ENCODE measurements at regions not wholly inside any gene's neighbourhood (a gene's known extent, or its start where the extent isn't known, plus 50 kb on each side); places are given as distances from the start of the nearest gene placed in this dataset.

DNA sequence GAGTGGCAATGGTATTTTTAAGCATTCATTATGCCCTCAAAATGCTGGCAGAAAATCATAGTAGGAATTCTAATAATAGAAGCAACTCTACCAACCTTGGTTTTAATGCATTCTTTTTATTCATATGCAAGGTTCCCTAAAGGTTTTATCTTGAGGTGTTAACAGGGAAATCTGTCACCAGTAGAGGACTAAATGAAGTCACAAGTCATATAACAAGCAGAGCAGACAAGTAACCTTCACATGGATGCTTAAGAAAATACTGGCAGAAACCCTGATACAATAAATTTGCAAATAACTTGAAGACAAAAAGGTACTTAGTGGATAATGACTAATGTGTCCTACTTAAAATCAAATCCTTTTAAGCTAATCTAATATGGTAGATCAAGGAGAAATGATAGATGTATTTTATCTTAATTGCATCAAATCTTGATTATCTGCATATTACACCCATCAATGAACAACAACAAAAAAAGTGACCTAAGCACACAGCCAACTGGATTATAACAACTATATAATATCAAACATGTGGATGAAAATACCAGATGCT lies 73.3 kb downstream of the RFC3 start:
- H3K27me3 Mint-ChIP-seq = no peaks in the 10 kb centered on the region
- CTCF ChIA-PET = no interaction called here
- H3K4me1 Mint-ChIP-seq = no peaks in the 10 kb centered on the region
- no peak for DNase-seq
- H3K4me3 Mint-ChIP-seq = no peak overlapping the region
- H3K9me3 Mint-ChIP-seq = peaks cover 14% of the 10 kb centered on the region
- no peak overlapping the region for H3K27ac Mint-ChIP-seq
- H3K36me3 Mint-ChIP-seq = no peaks in the 10 kb centered on the region

DNA sequence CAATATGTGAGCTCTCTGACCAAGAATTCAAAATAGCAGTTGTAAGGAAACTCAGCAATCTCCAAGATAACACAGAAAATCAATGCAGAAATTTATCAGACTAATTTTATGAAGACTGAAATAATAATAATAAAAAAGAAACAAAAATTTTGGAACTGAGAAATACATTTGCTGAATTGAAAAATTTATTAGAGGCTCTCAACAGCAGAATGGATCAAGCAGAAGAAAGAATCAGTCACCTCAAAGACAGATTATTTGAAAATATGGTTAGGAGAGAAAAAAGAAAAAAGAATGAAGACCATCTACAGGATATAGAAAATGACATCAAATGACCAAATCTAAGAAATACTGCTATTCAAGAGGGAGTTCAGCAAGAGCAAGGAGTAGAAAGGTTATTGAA lies 75.6 kb downstream of the RFC3 start:
- Mint-ChIP-seq H3K4me1 (no peaks in the 10 kb centered on the region), H3K9me3 (peaks cover 19% of the 10 kb centered on the region), H3K36me3 (no peaks in the 10 kb centered on the region), H3K4me3 (no peak overlapping the region), H3K27me3 (no peaks in the 10 kb centered on the region), H3K27ac (no peak overlapping the region)
- no peak for DNase-seq
- CTCF ChIA-PET = no interaction called here

DNA sequence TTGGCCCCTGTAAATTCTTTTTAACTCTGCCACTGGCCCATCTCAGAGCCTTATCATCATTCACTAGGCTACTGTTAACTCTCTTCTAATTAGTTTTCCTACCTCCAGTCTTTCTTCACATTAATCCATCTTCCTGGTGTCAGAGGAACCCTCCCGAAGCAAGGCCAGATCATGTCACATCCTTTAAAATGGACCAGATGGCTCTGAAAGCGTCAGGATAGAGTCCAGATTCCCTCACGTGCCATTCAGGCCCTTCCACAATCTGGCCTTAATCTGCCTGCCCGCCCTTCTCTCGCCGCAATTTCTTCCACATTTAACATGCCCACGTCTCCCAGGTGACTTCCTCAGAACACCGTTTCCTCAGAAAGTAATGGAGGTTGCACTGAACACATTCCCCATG lies 86.5 kb downstream of the RFC3 start:
- Mint-ChIP-seq H3K27ac (no peak overlapping the region), H3K36me3 (no peaks in the 10 kb centered on the region), H3K27me3 (no peaks in the 10 kb centered on the region), H3K4me1 (no peaks in the 10 kb centered on the region), H3K4me3 (no peak overlapping the region), H3K9me3 (peaks cover 3% of the 10 kb centered on the region)
- DNase-seq = no peak
- CTCF ChIA-PET = no interaction called here

DNA sequence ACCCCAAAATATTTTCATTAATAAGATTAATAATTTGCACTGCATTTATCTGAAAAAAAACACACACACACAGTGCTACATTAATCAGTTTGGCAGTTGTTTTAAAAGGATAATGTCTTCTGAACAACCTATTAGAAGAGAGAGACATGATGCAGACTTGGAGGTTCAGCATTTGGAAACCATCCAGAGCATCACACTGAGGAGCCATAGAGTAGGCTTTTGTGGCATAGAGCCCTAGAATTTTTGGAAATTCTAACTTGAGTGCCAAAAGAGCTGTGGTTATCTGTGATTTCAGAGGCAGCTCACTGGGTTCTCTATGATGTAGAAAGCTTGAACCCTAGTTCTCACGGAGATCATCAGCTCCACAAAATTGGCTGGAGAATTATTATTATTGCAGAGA lies 90.2 kb downstream of the RFC3 start:
- CTCF ChIA-PET = no interaction called here
- DNase-seq = no peak
- no peaks in the 10 kb centered on the region for H3K4me1 Mint-ChIP-seq
- no peaks in the 10 kb centered on the region for H3K27me3 Mint-ChIP-seq
- H3K36me3 Mint-ChIP-seq = no peaks in the 10 kb centered on the region
- no peak overlapping the region for H3K4me3 Mint-ChIP-seq
- no peak overlapping the region for H3K27ac Mint-ChIP-seq
- H3K9me3 Mint-ChIP-seq = no peaks in the 10 kb centered on the region

DNA sequence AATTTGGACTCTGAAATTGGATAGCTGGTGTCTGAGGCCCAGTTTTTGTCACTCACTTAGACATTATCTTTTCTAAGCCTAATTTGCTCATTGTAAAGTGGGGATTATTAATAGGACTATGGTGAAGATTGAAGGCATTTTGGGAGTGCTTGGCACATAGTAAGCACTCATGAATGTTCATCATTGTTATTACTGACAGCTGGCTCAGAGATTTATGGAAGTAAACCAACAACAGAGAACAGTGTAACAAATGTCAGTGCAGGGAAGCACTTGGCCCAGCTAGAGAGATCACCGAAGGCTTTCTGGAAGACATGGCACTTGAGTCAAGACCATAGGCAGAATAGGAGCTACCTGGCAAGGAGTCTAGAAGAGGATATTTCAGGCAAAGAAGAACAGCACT lies 92.3 kb downstream of the RFC3 start:
- Mint-ChIP-seq H3K27ac (no peak overlapping the region), H3K36me3 (no peaks in the 10 kb centered on the region), H3K9me3 (no peaks in the 10 kb centered on the region), H3K4me1 (no peaks in the 10 kb centered on the region), H3K4me3 (no peak overlapping the region), H3K27me3 (no peaks in the 10 kb centered on the region)
- CTCF ChIA-PET = no interaction called here
- no peak for DNase-seq

DNA sequence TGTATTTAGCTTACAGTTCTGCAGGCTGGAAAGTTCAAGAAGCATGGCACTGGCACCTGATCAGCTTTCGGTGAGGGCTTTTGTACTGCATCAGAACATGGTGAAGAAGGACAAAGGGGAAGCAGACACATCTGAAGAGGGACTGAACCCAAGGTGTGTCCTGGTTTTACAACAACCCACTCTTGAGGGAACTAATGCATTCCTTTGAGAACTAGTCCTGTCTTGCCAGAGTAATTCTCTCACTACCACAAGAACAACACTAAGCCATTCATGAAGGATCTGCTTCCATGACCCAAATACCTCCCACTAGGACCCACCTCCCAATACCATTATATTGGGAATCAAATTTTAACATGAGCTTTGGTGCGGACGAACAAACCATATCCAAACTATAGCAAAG lies 93.6 kb downstream of the RFC3 start:
- no peak overlapping the region for H3K4me3 Mint-ChIP-seq
- DNase-seq = no peak
- H3K27me3 Mint-ChIP-seq = no peaks in the 10 kb centered on the region
- H3K27ac Mint-ChIP-seq = no peak overlapping the region
- CTCF ChIA-PET = no interaction called here
- H3K36me3 Mint-ChIP-seq = no peaks in the 10 kb centered on the region
- H3K9me3 Mint-ChIP-seq = no peaks in the 10 kb centered on the region
- H3K4me1 Mint-ChIP-seq = no peaks in the 10 kb centered on the region

DNA sequence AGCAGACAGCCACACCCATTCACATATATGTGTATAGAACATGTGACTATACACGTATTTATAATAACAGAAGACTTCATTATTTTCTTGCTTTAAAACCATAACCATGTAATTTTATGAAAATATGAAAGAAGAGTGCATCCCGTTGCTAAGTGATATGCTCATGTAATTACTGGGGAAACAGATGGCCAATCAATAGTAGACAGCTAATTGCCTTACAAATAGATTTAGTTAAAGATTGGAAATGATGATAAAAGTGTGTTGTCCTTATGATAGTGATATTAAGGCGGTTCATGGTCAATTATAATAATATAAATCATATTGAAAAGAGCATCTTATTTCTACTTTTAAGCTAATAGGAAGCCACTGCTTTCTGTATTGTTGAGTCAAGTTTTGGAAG lies 95.9 kb downstream of the RFC3 start:
- Mint-ChIP-seq H3K36me3 (no peaks in the 10 kb centered on the region), H3K4me1 (no peaks in the 10 kb centered on the region), H3K27ac (no peak overlapping the region), H3K9me3 (no peaks in the 10 kb centered on the region), H3K4me3 (no peak overlapping the region), H3K27me3 (no peaks in the 10 kb centered on the region)
- DNase-seq = no peak
- CTCF ChIA-PET = no interaction called here

DNA sequence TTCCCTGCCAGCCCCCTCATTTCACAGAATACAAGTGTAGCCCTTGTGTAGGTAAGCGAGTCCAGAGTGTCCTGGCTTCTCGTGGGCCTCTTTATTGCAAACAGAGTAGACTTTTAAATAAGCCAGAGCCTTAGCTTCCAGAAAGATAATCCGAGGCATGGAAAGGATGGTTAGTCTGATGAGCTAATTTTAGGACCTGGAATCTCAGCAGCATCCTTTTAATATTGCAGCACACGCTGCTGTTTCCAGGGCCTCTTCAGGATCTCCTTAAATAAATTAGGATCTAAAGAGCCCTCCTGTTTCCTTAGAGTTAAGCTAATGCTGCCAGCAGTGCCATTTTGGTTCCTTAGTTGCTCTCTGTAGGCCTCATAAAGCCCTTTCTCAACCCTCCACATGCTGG lies 99.2 kb downstream of the RFC3 start:
- DNase-seq = no peak
- no peaks in the 10 kb centered on the region for H3K9me3 Mint-ChIP-seq
- no peak overlapping the region for H3K4me3 Mint-ChIP-seq
- no peaks in the 10 kb centered on the region for H3K4me1 Mint-ChIP-seq
- H3K27ac Mint-ChIP-seq = no peak overlapping the region
- CTCF ChIA-PET = no interaction called here
- no peaks in the 10 kb centered on the region for H3K27me3 Mint-ChIP-seq
- no peaks in the 10 kb centered on the region for H3K36me3 Mint-ChIP-seq

DNA sequence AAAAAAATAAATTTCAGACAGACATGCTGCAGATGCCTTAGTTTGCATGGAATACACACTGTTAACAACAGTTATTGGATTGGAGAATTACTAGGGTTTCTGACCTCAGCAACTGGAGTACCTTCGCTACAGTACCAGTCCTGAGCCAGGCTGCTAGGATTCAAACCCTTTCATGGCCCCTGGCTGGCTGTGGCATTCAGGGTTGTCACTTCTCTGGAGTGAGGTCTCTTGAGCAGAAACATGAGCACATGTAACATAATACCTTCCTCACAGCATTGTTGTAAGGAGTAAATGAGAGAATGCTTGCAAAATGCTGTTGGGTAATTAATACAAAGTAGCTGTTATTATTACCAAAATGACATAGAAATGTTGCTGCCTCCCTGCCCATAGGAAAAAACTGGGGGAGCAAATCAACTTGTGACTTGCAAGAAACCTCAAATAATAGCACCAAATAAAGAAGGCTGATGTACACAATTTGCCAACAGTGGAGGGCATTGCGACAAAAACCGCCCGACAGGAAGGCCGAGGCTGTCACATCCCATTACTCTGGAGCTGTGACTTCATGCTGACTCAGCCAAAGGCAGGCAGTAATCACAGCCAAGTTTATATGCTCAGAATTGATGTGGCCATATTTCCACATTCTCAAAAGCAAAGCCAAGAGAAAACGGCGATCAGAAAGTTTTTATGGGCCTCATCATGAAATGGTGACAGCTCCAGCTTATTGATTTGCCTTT lies 100.4 kb downstream of the RFC3 start:
- Mint-ChIP-seq H3K9me3 (no peaks in the 10 kb centered on the region), H3K4me1 (no peaks in the 10 kb centered on the region), H3K27ac (no peak overlapping the region), H3K27me3 (no peaks in the 10 kb centered on the region), H3K36me3 (no peaks in the 10 kb centered on the region), H3K4me3 (no peak overlapping the region)
- no peak for DNase-seq
- CTCF ChIA-PET = no interaction called here

DNA sequence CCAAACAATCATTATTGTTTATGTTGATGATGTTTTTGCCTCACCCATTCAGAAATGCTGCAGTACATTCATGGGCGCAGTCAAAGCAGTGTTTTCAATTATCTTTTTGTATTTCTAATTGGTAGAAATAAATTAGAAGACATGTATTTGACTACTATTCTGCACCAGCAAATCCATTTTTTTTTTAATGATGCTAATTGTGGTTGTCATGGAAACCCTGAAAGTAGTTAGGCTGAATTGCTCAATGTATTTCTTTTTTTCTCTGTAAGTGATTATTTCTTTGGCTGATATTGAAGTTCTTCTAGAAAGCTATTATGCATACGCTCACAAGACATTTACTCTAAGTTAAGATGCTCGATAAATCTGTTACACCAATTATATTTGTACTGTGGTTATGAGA lies 101.2 kb downstream of the RFC3 start:
- CTCF ChIA-PET = no interaction called here
- H3K27me3 Mint-ChIP-seq = no peaks in the 10 kb centered on the region

DNA sequence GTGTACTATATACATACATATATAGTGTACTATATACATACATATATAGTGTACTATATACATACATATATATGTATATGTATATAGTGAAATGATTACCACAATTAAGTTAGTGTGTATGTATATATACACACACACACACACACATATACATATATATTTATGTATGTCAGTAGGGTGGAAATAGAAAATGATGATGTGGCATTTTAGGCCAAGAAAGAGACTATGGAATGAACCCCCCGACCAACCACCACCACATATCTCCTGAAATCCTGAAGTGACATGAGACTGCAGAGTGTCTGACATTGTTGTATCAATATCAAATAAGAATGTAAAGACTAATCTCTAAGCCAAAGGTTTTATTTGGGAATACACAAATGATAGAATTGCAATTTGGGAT lies 107.6 kb downstream of the RFC3 start:
- Mint-ChIP-seq H3K27ac (no peak overlapping the region), H3K27me3 (no peaks in the 10 kb centered on the region), H3K4me3 (no peak overlapping the region), H3K4me1 (no peaks in the 10 kb centered on the region), H3K36me3 (no peaks in the 10 kb centered on the region), H3K9me3 (no peaks in the 10 kb centered on the region)
- no peak for DNase-seq
- CTCF ChIA-PET = no interaction called here

More for the DNA sequence above, 101.2 kb downstream of the RFC3 start:
- H3K27ac Mint-ChIP-seq = no peak overlapping the region
- H3K4me1 Mint-ChIP-seq = no peaks in the 10 kb centered on the region
- H3K4me3 Mint-ChIP-seq = no peak overlapping the region
- no peak for DNase-seq
- no peaks in the 10 kb centered on the region for H3K36me3 Mint-ChIP-seq
- H3K9me3 Mint-ChIP-seq = no peaks in the 10 kb centered on the region

DNA sequence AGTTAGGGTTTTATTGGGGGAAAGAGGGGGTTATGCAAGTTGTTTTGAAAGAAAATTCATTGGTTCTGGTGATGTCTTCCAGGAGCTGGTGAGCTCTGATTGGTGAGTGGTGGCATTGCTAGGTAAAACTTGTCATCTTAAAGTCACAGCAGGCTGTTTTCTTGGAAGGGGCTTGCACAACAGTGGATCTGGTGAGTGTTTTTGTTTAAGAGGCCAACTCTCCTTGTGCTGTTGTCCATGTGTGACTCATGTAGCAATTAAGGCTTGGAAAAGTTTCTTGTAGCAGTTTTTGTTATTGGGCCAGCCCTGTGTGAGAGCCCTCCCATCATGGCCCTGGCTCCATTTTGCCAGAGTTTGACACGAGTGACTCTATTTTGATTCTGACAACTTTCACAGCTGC lies 109.4 kb downstream of the RFC3 start:
- DNase-seq = no peak
- CTCF ChIA-PET = no interaction called here
- Mint-ChIP-seq H3K27ac (no peak overlapping the region), H3K4me1 (no peaks in the 10 kb centered on the region), H3K9me3 (no peaks in the 10 kb centered on the region), H3K36me3 (no peaks in the 10 kb centered on the region), H3K27me3 (no peaks in the 10 kb centered on the region), H3K4me3 (no peak overlapping the region)

DNA sequence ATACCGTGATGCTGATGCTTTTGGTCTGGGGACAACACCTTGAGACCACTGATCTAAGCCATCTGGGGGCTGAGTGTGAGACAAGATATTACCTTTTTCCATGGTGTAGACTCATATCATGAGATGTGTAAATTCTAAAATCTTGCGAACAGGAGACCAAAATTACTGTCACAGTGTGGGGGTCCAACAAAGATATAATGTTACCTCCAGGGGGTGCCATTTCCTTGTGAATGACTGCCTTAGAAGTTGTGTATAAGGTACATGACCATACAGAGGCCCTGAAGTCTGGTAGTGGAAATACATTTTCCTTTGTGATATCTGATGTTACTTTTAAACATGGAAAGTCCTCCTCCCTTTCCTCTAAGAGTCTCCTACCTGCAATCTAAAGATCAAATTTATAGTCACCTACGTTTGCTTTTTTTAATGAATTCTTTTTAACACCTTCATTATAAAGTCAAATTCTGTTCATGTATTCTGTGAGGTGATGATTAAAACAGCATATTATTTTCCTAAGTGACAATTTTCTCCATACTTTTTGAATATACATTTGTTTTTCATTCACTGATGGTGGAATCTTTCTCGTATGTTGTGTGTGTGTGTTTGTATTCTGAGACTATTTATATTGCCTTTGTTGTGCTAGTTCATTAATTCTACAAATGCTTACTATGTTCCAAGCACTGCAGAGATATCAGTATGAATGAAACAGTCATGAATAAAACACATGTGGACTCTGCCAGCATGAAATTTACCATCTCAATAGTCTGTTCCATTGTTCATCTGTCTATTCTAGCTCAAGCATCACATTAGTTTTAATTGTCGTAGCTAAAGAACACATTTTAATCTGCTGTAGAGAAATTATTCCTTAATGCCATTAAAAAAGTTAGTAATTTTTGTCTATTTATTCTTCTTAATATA lies 113.7 kb downstream of the RFC3 start:
- Mint-ChIP-seq H3K4me1 (no peaks in the 10 kb centered on the region), H3K9me3 (no peaks in the 10 kb centered on the region), H3K36me3 (no peaks in the 10 kb centered on the region), H3K4me3 (no peak overlapping the region), H3K27ac (no peak overlapping the region), H3K27me3 (no peaks in the 10 kb centered on the region)
- CTCF ChIA-PET = no interaction called here
- no peak for DNase-seq

DNA sequence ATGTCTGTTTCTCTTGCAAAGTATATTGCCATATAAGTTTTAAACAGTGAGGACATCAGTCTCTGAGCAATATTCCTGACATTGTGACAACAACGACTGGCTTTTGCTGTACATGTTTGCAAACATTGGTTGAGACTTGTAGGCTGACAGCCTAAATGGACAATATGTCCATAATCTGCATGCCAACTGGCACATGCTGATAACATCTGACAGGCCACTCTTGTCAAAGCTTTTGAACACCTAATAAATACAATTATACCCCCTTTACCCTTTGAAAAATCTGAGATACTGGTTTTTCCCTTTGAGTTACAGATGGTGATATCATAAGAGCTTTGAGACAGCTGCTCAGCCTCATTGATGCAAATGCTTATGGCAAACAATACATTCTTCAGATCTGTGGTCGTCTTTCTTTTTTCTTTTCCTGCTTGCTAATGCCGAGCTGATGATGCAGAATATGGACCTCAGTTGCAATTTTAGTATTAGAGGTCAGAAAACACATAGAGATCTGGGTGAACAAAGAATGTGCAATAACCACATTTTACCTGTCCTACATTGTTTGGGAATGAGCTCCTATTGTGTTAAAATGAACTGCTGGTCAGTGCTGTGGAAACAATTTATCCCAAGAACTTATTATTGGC lies 114.9 kb downstream of the RFC3 start:
- Mint-ChIP-seq H3K36me3 (no peaks in the 10 kb centered on the region), H3K9me3 (no peaks in the 10 kb centered on the region), H3K4me3 (no peak overlapping the region), H3K27me3 (no peaks in the 10 kb centered on the region), H3K27ac (no peak overlapping the region), H3K4me1 (no peaks in the 10 kb centered on the region)
- no peak for DNase-seq
- CTCF ChIA-PET = no interaction called here

DNA sequence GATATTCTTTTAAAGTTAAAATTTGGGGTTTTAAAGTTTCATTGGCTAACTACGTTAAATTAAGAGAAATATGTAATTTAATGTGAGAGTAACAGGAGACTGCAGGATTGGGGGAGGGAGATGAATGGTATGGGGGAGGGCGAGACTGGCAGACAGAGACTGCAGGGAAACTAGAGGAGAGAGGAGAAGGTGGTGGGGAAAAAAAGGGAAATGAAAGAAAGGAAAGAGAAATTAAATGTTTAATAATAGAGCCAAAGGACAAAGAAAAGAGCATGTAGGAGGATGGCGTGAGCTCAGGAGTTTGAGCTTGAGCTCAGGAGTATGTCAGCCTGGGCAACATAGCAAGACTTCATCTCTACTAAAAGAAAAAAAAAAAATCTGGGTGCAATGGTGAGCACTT lies 115.9 kb downstream of the RFC3 start:
- Mint-ChIP-seq H3K4me1 (no peaks in the 10 kb centered on the region), H3K9me3 (no peaks in the 10 kb centered on the region), H3K27me3 (no peaks in the 10 kb centered on the region), H3K36me3 (no peaks in the 10 kb centered on the region), H3K4me3 (no peak overlapping the region), H3K27ac (no peak overlapping the region)
- CTCF ChIA-PET = no interaction called here
- no peak for DNase-seq
